HCT116 (cell line): ENCODE measurements at regions not wholly inside any gene's neighbourhood (a gene's known extent, or its start where the extent isn't known, plus 50 kb on each side); places are given as distances from the start of the nearest gene placed in this dataset.

Experiments used
- ATAC-seq: fragments of 200-7000 bp; cut with Tn5 transposase; 2 replicates; pipeline ENCODE4 v1.9.1; 2020; ENCODE audit warnings: mild to moderate bottlenecking, moderate library complexity
- BruUV-seq: library from RNA; stranded (reverse); fragments of 400-500 nt; replicated peaks from 2 replicates; lab custom pipeline; 2021; lab: Mats Ljungman, UMichigan
- CTCF ChIA-PET: fragments of 300-600 bp; sonication (Branson Sonifier 250); formaldehyde crosslinking; loops from one replicate; lab custom pipeline; 2021; ENCODE audit warnings: antibody characterized with exemption; lab: Charles Lee
- POLR2A ChIA-PET: fragments of 300-600, 350-600 bp; sonication (Branson Sonifier 250); formaldehyde crosslinking; loops from one replicate; lab custom pipeline; 2021; ENCODE audit warnings: antibody characterized with exemption; lab: Charles Lee
- RAD21 ChIA-PET, 2 experiments: fragments of 300-600 bp; sonication (Branson Sonifier 250); formaldehyde crosslinking; loops; one replicate each; lab custom pipeline; 2023; ENCODE audit warnings: low total read pairs in 2 of 2; ENCODE audit not compliant: uncharacterized antibody in 2 of 2, unreplicated experiment in 2 of 2, low non-redundant PET in 1 of 2; lab: Charles Lee
- DNase-seq: peaks from one replicate; pipeline ENCODE4 v3.0.0-alpha.2; 2010; ENCODE audit warnings: low read depth, low spot score
- H2AFZ ChIP-seq: fragments of 200-600 bp; shearing (Covaris generic), sonication (generic); 2 replicates; pipeline ENCODE4 v1.6.1; 2017; ENCODE audit warnings: low read depth, mixed run types, mixed read lengths, antibody characterized with exemption, low read length; ENCODE audit not compliant: poor library complexity, severe bottlenecking
- H3K27ac ChIP-seq: 2 replicates; pipeline ENCODE4 v1.5.1; 2012; ENCODE audit warnings: low read depth, low read length
- H3K27me3 ChIP-seq: fragments of 200-600 bp; sonication (generic); 2 replicates; pipeline ENCODE4 v1.6.1; 2016; ENCODE audit warnings: mixed run types, low read length, mixed read lengths; ENCODE audit not compliant: insufficient read depth
- H3K36me3 ChIP-seq, 2 experiments: fragments of 200-500 bp in 1 of 2; fragments of 200-600 bp in 1 of 2; sonication (Bioruptor generic) in 1 of 2; sonication (generic) in 1 of 2; 2 replicates each; pipeline versions ENCODE4 v1.5.1 to v1.6.1; 2014 to 2016; ENCODE audit warnings: low read length in 2 of 2, inconsistent platforms in 1 of 2, mixed read lengths in 1 of 2, mixed run types in 1 of 2; ENCODE audit not compliant: insufficient read depth in 2 of 2, control insufficient read depth in 1 of 2
- H3K4me1 ChIP-seq, 2 experiments: fragments of 200-600 bp in 1 of 2; sonication (generic) in 1 of 2; 2 replicates each; pipeline versions ENCODE4 v1.5.1 to v1.6.1; 2012 to 2017; ENCODE audit warnings: low read length in 2 of 2, inconsistent platforms in 1 of 2, mild to moderate bottlenecking in 1 of 2, mixed read lengths in 1 of 2, mixed run types in 1 of 2, moderate library complexity in 1 of 2; ENCODE audit not compliant: insufficient read depth in 2 of 2, control insufficient read depth in 1 of 2
- H3K4me2 ChIP-seq: fragments of 200-600 bp; sonication (generic); 2 replicates; pipeline ENCODE4 v1.6.1; 2017; ENCODE audit warnings: mixed run types, low read length, mixed read lengths
- H3K4me3 ChIP-seq, 2 experiments: fragments of 200-600 bp in 1 of 2; sonication (generic) in 1 of 2; replicated peaks in 1 of 2; 2 replicates each; pipeline ENCODE4 v1.5.1; 2011 to 2016; ENCODE audit warnings: low read length in 2 of 2, control low read depth in 1 of 2, low read depth in 1 of 2, mild to moderate bottlenecking in 1 of 2, mixed read lengths in 1 of 2, mixed run types in 1 of 2
- H3K79me2 ChIP-seq: fragments of 200-600 bp; sonication (generic); 2 replicates; pipeline ENCODE4 v1.6.1; 2017; ENCODE audit warnings: mild to moderate bottlenecking, mixed run types, low read length, moderate library complexity, mixed read lengths; ENCODE audit not compliant: insufficient read depth
- H3K9ac ChIP-seq: fragments of 200-600 bp; sonication (generic); 2 replicates; pipeline ENCODE4 v1.6.1; 2016; ENCODE audit warnings: low read length, mixed read lengths
- H3K9me2 ChIP-seq: fragments of 200-600 bp; sonication (generic), shearing (Covaris generic); 2 replicates; pipeline ENCODE4 v1.6.1; 2017; ENCODE audit warnings: mixed run types, mild to moderate bottlenecking, moderate library complexity; ENCODE audit not compliant: insufficient read depth
- H3K9me3 ChIP-seq, 2 experiments: fragments of 200-500 bp in 1 of 2; fragments of 200-600 bp in 1 of 2; sonication (Bioruptor generic) in 1 of 2; sonication (generic) in 1 of 2; 2 replicates each; pipeline ENCODE4 v1.6.1; 2014 to 2017; ENCODE audit warnings: low read length in 2 of 2, mixed read lengths in 2 of 2, inconsistent platforms in 1 of 2, low read depth in 1 of 2, mild to moderate bottlenecking in 1 of 2, mixed run types in 1 of 2, moderate library complexity in 1 of 2; ENCODE audit not compliant: control insufficient read depth in 1 of 2, insufficient read depth in 1 of 2
- H4K20me1 ChIP-seq: fragments of 200-600 bp; sonication (generic), shearing (Covaris generic); 2 replicates; pipeline ENCODE4 v1.6.1; 2017; ENCODE audit warnings: mixed run types, mild to moderate bottlenecking, moderate library complexity; ENCODE audit not compliant: insufficient read depth
- ELF1 ChIP-seq: IDR thresholded peaks from 2 replicates; pipeline ENCODE4 v1.6.1; 2012; ENCODE audit warnings: low read depth, borderline replicate concordance
- EZH2phosphoT487 ChIP-seq: fragments of 200-600 bp; IDR thresholded peaks from 2 replicates; pipeline ENCODE4 v1.6.1; 2018; ENCODE audit warnings: antibody characterized with exemption, borderline replicate concordance
- MAX ChIP-seq: IDR thresholded peaks from 2 replicates; pipeline ENCODE4 v1.6.1; 2012
- POLR2A ChIP-seq: IDR thresholded peaks from 2 replicates; pipeline ENCODE4 v1.7.0; 2011; ENCODE audit warnings: borderline replicate concordance; ENCODE audit not compliant: insufficient read depth, insufficient read length; ENCODE audit errors: extremely low read depth
- POLR2AphosphoS5 ChIP-seq: IDR thresholded peaks from 2 replicates; pipeline ENCODE4 v1.6.1; 2011; ENCODE audit warnings: mild to moderate bottlenecking, low read depth, low read length, moderate library complexity
- RAD21 ChIP-seq: IDR thresholded peaks from 2 replicates; pipeline ENCODE4 v1.6.1; 2012; ENCODE audit warnings: low read depth, mild to moderate bottlenecking
- SP1 ChIP-seq: IDR thresholded peaks from 2 replicates; pipeline ENCODE4 v1.6.1; 2012; ENCODE audit warnings: low read depth
- SRF ChIP-seq: IDR thresholded peaks from 2 replicates; pipeline ENCODE4 v1.6.1; 2012; ENCODE audit warnings: low read depth
- TCF7L2 ChIP-seq: IDR thresholded peaks from 2 replicates; pipeline ENCODE4 v1.7.0; 2011; ENCODE audit warnings: borderline replicate concordance, inconsistent platforms; ENCODE audit not compliant: insufficient read depth, insufficient read length; ENCODE audit errors: extremely low read depth
- YY1 ChIP-seq: IDR thresholded peaks from 2 replicates; pipeline ENCODE4 v1.6.1; 2011; ENCODE audit warnings: low read length, low read depth, moderate library complexity, mild to moderate bottlenecking; ENCODE audit not compliant: insufficient replicate concordance; ENCODE audit errors: extremely low read depth
- ZNF274 ChIP-seq: fragments of 200-500 bp; sonication (Bioruptor generic); IDR thresholded peaks from 2 replicates; pipeline ENCODE4 v1.6.1; 2014; ENCODE audit warnings: mild to moderate bottlenecking, low read depth, low read length, inconsistent platforms
- intact Hi-C: fragments of 100-400 bp; cut with micrococcal nuclease; formaldehyde crosslinking; loops from 2 replicates; pipeline ENCODE4 v1.10.0; 2022
- TF ChIP-seq, protein P1 (sequence below): IDR thresholded peaks from 2 replicates; pipeline ENCODE4 v1.6.1; 2011; ENCODE audit warnings: mild to moderate bottlenecking, low read length, moderate library complexity; ENCODE audit not compliant: insufficient replicate concordance; ENCODE audit errors: extremely low read depth

DNA sequence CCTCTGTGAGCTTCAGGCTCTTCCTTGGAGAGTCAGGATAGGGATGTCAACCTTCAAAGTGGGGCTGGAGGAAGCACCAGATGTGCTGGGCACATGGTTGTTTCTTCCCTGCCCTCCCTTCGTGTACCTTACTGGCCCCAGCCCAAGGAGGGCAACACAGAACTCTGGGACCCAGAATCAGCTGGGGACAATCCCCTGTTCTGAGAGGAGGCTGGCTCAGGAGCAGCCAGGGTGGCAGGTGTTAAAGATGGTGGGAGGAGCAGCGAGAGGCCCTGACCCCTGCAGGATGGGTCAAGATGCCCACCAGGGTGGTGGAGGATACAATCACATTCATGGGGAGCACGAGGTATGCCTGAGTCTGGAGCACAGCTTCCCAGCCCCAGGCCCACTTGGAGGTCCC, 300.4 kb downstream of the ABCC12 start:
- intact Hi-C loops, result no loop called here
- Histone ChIP-seq H3K79me2 (no peaks in the 10 kb centered on the region), H3K4me1 (no peaks in the 10 kb centered on the region), H3K4me2 (no peak overlapping the region), H3K4me3 (no peak overlapping the region), H4K20me1 (no peaks in the 10 kb centered on the region), H3K9ac (no peak overlapping the region), H3K27ac (no peak overlapping the region), H2AFZ (no peak overlapping the region), H3K27me3 (peaks cover 24% of the 10 kb centered on the region; the same call in 1 of the 2 replicates), H3K9me3 (no peaks in the 10 kb centered on the region), H3K9me2 (no peaks in the 10 kb centered on the region), H3K36me3 (no peaks in the 10 kb centered on the region)
- ChIA-PET CTCF (no interaction called here), POLR2A (no interaction called here), RAD21 (no interaction called here)
- DNase-seq, result no peak
- TF ChIP-seq YY1, result no peak
- no peak for TF ChIP-seq POLR2A
- no peak for TF ChIP-seq RAD21
- no peak for TF ChIP-seq MAX
- TF ChIP-seq POLR2AphosphoS5, result no peak
- no peak for ATAC-seq
- no TSS peak for BruUV-seq

DNA sequence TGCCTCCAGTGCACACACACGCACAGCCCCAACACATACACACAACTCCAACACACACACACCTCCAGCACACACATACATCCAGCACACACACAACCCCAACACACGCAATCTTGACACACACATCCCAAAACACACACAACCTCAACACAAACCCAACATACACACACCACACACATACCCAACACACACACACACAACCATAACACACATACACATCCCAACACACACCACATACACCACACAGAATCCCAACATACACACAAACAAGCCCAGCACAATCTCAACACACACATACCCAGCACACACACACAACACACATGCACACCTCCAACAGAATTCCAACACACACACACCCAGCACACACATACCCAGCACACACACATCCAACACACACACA, 301.1 kb downstream of the ABCC12 start:
- DNase-seq (no peak), ATAC-seq (no peak)
- Histone ChIP-seq H3K4me2 (no peak overlapping the region), H2AFZ (no peak overlapping the region), H3K27me3 (peaks cover 27% of the 10 kb centered on the region; the same call in 1 of the 2 replicates), H3K9me3 (no peaks in the 10 kb centered on the region), H3K9me2 (no peaks in the 10 kb centered on the region), H3K9ac (no peak overlapping the region), H4K20me1 (no peaks in the 10 kb centered on the region), H3K36me3 (no peaks in the 10 kb centered on the region), H3K79me2 (no peaks in the 10 kb centered on the region), H3K4me1 (no peaks in the 10 kb centered on the region), H3K4me3 (no peak overlapping the region), H3K27ac (no peak overlapping the region)
- BruUV-seq, result no TSS peak
- TF ChIP-seq ELF1, result no peak
- no peak for TF ChIP-seq TCF7L2
- no peak for TF ChIP-seq ZNF274
- no peak for TF ChIP-seq MAX
- no peak for TF ChIP-seq SRF
- TF ChIP-seq, protein P1, sequence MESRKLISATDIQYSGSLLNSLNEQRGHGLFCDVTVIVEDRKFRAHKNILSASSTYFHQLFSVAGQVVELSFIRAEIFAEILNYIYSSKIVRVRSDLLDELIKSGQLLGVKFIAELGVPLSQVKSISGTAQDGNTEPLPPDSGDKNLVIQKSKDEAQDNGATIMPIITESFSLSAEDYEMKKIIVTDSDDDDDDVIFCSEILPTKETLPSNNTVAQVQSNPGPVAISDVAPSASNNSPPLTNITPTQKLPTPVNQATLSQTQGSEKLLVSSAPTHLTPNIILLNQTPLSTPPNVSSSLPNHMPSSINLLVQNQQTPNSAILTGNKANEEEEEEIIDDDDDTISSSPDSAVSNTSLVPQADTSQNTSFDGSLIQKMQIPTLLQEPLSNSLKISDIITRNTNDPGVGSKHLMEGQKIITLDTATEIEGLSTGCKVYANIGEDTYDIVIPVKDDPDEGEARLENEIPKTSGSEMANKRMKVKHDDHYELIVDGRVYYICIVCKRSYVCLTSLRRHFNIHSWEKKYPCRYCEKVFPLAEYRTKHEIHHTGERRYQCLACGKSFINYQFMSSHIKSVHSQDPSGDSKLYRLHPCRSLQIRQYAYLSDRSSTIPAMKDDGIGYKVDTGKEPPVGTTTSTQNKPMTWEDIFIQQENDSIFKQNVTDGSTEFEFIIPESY, result no peak
- TF ChIP-seq SP1, result no peak
- no peak for TF ChIP-seq EZH2phosphoT487
- TF ChIP-seq POLR2A, result no peak
- RAD21 ChIA-PET, result no interaction called here
- CTCF ChIA-PET, result no interaction called here
- intact Hi-C loops, result no loop called here
- POLR2A ChIA-PET, result no interaction called here
